DOHH2 (cell line): ENCODE measurements at regions not wholly inside any gene's neighbourhood (a gene's known extent, or its start where the extent isn't known, plus 50 kb on each side); places are given as distances from the start of the nearest gene placed in this dataset.

Source experiments
- H3F3A ChIP-seq: fragments of 200-600 bp; sonication (generic), shearing (Covaris generic); 2 replicates; pipeline ENCODE4 v1.6.0; 2016; ENCODE audit warnings: antibody characterized with exemption, mild to moderate bottlenecking; ENCODE audit not compliant: control insufficient read depth, insufficient read depth
- H3K27ac ChIP-seq: fragments of 200-600 bp; sonication (generic); 2 replicates; pipeline ENCODE4 v1.5.1; 2014; ENCODE audit warnings: low read depth, mild to moderate bottlenecking, low read length, moderate library complexity
- H3K27me3 ChIP-seq: fragments of 200-600 bp; sonication (generic); 2 replicates; pipeline ENCODE4 v1.6.1; 2014; ENCODE audit warnings: mild to moderate bottlenecking, low read length, mixed read lengths; ENCODE audit not compliant: control insufficient read depth
- H3K36me3 ChIP-seq: fragments of 200-600 bp; sonication (generic); 2 replicates; pipeline ENCODE4 v1.6.1; 2014; ENCODE audit warnings: mild to moderate bottlenecking, low read length, moderate library complexity, mixed read lengths; ENCODE audit not compliant: control insufficient read depth
- H3K4me1 ChIP-seq: fragments of 200-600 bp; sonication (generic); 2 replicates; pipeline ENCODE4 v1.6.1; 2014; ENCODE audit warnings: mild to moderate bottlenecking, low read length, mixed read lengths; ENCODE audit not compliant: control insufficient read depth
- H3K4me2 ChIP-seq: fragments of 200-600 bp; sonication (generic); 2 replicates; pipeline ENCODE4 v1.6.0; 2014; ENCODE audit warnings: mild to moderate bottlenecking, low read length, moderate library complexity
- H3K4me3 ChIP-seq: fragments of 200-600 bp; sonication (generic); 2 replicates; pipeline ENCODE4 v1.5.1; 2014; ENCODE audit warnings: mild to moderate bottlenecking, low read length, mixed read lengths
- H3K79me2 ChIP-seq: fragments of 200-600 bp; sonication (generic); 2 replicates; pipeline ENCODE4 v1.6.1; 2014; ENCODE audit warnings: mild to moderate bottlenecking, low read length, mixed read lengths; ENCODE audit not compliant: control insufficient read depth
- H3K9me2 ChIP-seq: fragments of 200-600 bp; sonication (generic); replicated peaks from 2 replicates; pipeline ENCODE4 v1.6.1; 2014; ENCODE audit warnings: mild to moderate bottlenecking, low read length, mixed read lengths; ENCODE audit not compliant: control insufficient read depth
- H3K9me3 ChIP-seq: fragments of 200-600 bp; sonication (generic); 2 replicates; pipeline ENCODE4 v1.6.1; 2014; ENCODE audit warnings: antibody characterized with exemption, low read length, mixed read lengths; ENCODE audit not compliant: control insufficient read depth, insufficient read depth
- H4K20me1 ChIP-seq: fragments of 200-600 bp; sonication (generic); 2 replicates; pipeline ENCODE4 v1.6.0; 2014; ENCODE audit warnings: low read depth, mild to moderate bottlenecking, antibody characterized with exemption, low read length, moderate library complexity; ENCODE audit not compliant: control insufficient read depth, insufficient read depth
- EZH2phosphoT487 ChIP-seq: fragments of 200-600 bp; sonication (generic); IDR thresholded peaks from 2 replicates; pipeline ENCODE4 v1.6.1; 2017; ENCODE audit warnings: borderline replicate concordance, mild to moderate bottlenecking, antibody characterized with exemption, low read length, moderate library complexity, mixed read lengths
- TF ChIP-seq, protein P1 (sequence below): fragments of 200-600 bp; sonication (generic); IDR thresholded peaks from one replicate; pipeline ENCODE4 v1.5.1; 2014; ENCODE audit warnings: antibody characterized with exemption, mild to moderate bottlenecking, low read depth, low read length; ENCODE audit not compliant: poor library complexity, severe bottlenecking

- Histone ChIP-seq H3K79me2 (no peaks in the 10 kb centered on the region), H3K4me3 (no peak overlapping the region), H3F3A (no peaks in the 10 kb centered on the region), H3K4me2 (no peak overlapping the region), H3K27me3 (no peaks in the 10 kb centered on the region), H3K36me3 (no peaks in the 10 kb centered on the region), H3K9me2 (no peaks in the 10 kb centered on the region), H3K9me3 (no peaks in the 10 kb centered on the region), H4K20me1 (no peaks in the 10 kb centered on the region), H3K4me1 (no peaks in the 10 kb centered on the region), H3K27ac (no peak overlapping the region)
- TF ChIP-seq, protein P1, sequence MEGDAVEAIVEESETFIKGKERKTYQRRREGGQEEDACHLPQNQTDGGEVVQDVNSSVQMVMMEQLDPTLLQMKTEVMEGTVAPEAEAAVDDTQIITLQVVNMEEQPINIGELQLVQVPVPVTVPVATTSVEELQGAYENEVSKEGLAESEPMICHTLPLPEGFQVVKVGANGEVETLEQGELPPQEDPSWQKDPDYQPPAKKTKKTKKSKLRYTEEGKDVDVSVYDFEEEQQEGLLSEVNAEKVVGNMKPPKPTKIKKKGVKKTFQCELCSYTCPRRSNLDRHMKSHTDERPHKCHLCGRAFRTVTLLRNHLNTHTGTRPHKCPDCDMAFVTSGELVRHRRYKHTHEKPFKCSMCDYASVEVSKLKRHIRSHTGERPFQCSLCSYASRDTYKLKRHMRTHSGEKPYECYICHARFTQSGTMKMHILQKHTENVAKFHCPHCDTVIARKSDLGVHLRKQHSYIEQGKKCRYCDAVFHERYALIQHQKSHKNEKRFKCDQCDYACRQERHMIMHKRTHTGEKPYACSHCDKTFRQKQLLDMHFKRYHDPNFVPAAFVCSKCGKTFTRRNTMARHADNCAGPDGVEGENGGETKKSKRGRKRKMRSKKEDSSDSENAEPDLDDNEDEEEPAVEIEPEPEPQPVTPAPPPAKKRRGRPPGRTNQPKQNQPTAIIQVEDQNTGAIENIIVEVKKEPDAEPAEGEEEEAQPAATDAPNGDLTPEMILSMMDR, result no peak
- TF ChIP-seq EZH2phosphoT487, result no peak
These were observed 215.1 kb upstream of the SPRY2 start for GRCh38 chr13:80555796-80556678.

DNA sequence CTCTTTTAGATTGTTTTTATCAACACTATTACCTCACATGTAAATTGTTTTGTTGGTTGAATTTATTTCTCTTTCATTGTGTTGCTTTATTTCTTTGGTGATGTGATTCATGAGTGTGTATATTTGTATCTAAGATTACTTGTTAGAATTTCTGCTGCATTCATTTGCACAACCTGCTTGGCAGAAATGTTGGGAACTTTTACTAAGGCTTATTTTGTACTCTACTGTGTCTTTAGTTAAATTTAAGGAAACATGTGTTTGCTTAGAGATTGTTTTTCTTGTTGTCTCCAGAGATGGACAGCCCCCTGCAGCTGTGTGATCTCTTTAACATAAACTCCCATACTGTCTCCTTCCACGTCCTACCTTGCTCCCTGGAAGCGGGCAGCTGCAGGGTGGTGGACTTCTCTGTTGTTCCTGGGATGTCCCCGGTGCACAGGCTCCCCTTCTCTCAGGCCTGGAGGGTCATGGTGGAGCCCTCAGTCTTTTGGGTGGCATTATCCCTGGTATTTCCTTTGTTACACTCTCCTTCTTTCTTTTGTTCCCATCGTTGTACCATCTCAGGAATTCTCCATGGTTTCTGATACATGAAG, 212.0 kb upstream of the SPRY2 start:
- H3K27me3 ChIP-seq, result no peaks in the 10 kb centered on the region
- H3K4me3 ChIP-seq, result no peak overlapping the region
- no peaks in the 10 kb centered on the region for H3K79me2 ChIP-seq
- H3K4me1 ChIP-seq, result no peaks in the 10 kb centered on the region
- no peak overlapping the region for H3K27ac ChIP-seq
- H3F3A ChIP-seq, result no peaks in the 10 kb centered on the region
- no peak for TF ChIP-seq EZH2phosphoT487
- TF ChIP-seq, protein P1, result no peak
- H3K9me3 ChIP-seq, result no peaks in the 10 kb centered on the region
- no peaks in the 10 kb centered on the region for H3K9me2 ChIP-seq
- H3K4me2 ChIP-seq, result no peak overlapping the region
- no peaks in the 10 kb centered on the region for H3K36me3 ChIP-seq
- no peaks in the 10 kb centered on the region for H4K20me1 ChIP-seq

GRCh38 chr13:80551650-80552497, 210.9 kb upstream of the SPRY2 start:
- Histone ChIP-seq H3K4me2 (no peak overlapping the region), H3K9me2 (no peaks in the 10 kb centered on the region), H3K9me3 (no peaks in the 10 kb centered on the region), H3F3A (no peaks in the 10 kb centered on the region), H3K27me3 (no peaks in the 10 kb centered on the region), H4K20me1 (no peaks in the 10 kb centered on the region), H3K79me2 (no peaks in the 10 kb centered on the region), H3K27ac (no peak overlapping the region), H3K4me3 (no peak overlapping the region), H3K36me3 (no peaks in the 10 kb centered on the region), H3K4me1 (no peaks in the 10 kb centered on the region)
- TF ChIP-seq EZH2phosphoT487, result no peak
- TF ChIP-seq, protein P1, result no peak
